ENCODE measurements at regions not wholly inside any gene's neighbourhood (a gene's known extent, or its start where the extent isn't known, plus 50 kb on each side); places are given as distances from the start of the nearest gene placed in this dataset.

- TF ChIP-seq, protein P1, sequence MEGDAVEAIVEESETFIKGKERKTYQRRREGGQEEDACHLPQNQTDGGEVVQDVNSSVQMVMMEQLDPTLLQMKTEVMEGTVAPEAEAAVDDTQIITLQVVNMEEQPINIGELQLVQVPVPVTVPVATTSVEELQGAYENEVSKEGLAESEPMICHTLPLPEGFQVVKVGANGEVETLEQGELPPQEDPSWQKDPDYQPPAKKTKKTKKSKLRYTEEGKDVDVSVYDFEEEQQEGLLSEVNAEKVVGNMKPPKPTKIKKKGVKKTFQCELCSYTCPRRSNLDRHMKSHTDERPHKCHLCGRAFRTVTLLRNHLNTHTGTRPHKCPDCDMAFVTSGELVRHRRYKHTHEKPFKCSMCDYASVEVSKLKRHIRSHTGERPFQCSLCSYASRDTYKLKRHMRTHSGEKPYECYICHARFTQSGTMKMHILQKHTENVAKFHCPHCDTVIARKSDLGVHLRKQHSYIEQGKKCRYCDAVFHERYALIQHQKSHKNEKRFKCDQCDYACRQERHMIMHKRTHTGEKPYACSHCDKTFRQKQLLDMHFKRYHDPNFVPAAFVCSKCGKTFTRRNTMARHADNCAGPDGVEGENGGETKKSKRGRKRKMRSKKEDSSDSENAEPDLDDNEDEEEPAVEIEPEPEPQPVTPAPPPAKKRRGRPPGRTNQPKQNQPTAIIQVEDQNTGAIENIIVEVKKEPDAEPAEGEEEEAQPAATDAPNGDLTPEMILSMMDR (conservative IDR thresholded peaks at IDR 0.05; ENCODE audit: low read length), result no peak
- no peak for TF ChIP-seq EZH2phosphoT487 (IDR thresholded peaks at IDR 0.05; ENCODE audit: borderline replicate concordance)
Observed at GRCh38 chr5:54772684-54773083, 212.7 kb downstream of the ESM1 start.

All from Loucy (cell line).